ENCODE measurements at regions not wholly inside any gene's neighbourhood (a gene's known extent, or its start where the extent isn't known, plus 50 kb on each side); places are given as distances from the start of the nearest gene placed in this dataset.

GRCh38 chr7:36777062-36777461, 52.8 kb upstream of the AOAH start:
- TF ChIP-seq CTCF (optimal IDR thresholded peaks at IDR 0.05 in 1 of 3, IDR thresholded peaks at IDR 0.05 in 1 of 3, conservative IDR thresholded peaks at IDR 0.05 in 1 of 3; ENCODE audit: extremely low read depth in 1 of 3, insufficient read depth in 2 of 3, low read length in 3 of 3) (no peak), EZH2 (IDR thresholded peaks at IDR 0.05; ENCODE audit: low read length) (no peak)
